ENCODE measurements at regions not wholly inside any gene's neighbourhood (a gene's known extent, or its start where the extent isn't known, plus 50 kb on each side); places are given as distances from the start of the nearest gene placed in this dataset.

- H3K9me3 ChIP-seq (ENCODE audit: control insufficient read depth in 1 of 2, insufficient read depth in 1 of 2, low read depth in 1 of 2, low read length in 2 of 2): peaks cover 0 to 5% of the 10 kb centered on the region in 2 experiments; a peak in 1 of 4 replicates
These were observed 123.7 kb downstream of the UFM1 start for GRCh38 chr13:38473305-38473704.

GRCh38 chr13:38477676-38478075 is 128.0 kb downstream of the UFM1 start:
- no TSS peak for BruUV-seq (replicated peaks)
- H3K36me3 ChIP-seq (ENCODE audit: control insufficient read depth in 1 of 2, insufficient read depth in 2 of 2, low read length in 2 of 2): no peaks in the 10 kb centered on the region
- CTCF ChIA-PET: no interaction called here

More at GRCh38 chr13:38473305-38473704, 123.7 kb downstream of the UFM1 start:
- H3K9me2 ChIP-seq (ENCODE audit: insufficient read depth): no peaks in the 10 kb centered on the region
- H3K4me3 ChIP-seq (replicated peaks in 1 of 2; ENCODE audit: low read depth in 1 of 2, low read length in 2 of 2): no peak overlapping the region
- RAD21 ChIA-PET (ENCODE audit: low non-redundant PET in 1 of 2, low total read pairs in 2 of 2, uncharacterized antibody in 2 of 2, unreplicated experiment in 2 of 2): no interaction called here
- intact Hi-C loops (cut with micrococcal nuclease): no loop called here
- DNase-seq (ENCODE audit: low read depth, low spot score): no peak
- CTCF ChIA-PET: no interaction called here
- no TSS peak for BruUV-seq (replicated peaks)
- H3K4me2 ChIP-seq (ENCODE audit: low read length): no peak overlapping the region
- no peaks in the 10 kb centered on the region for H3K79me2 ChIP-seq (ENCODE audit: insufficient read depth, low read length)
- no peak overlapping the region for H3K27ac ChIP-seq (ENCODE audit: low read depth, low read length)
- H3K36me3 ChIP-seq (ENCODE audit: control insufficient read depth in 1 of 2, insufficient read depth in 2 of 2, low read length in 2 of 2): no peaks in the 10 kb centered on the region
- H2AFZ ChIP-seq (ENCODE audit: low read depth, low read length, poor library complexity, severe bottlenecking): no peak overlapping the region
- no peak for ATAC-seq
- TF ChIP-seq CBX3 (IDR thresholded peaks at IDR 0.05; ENCODE audit: low read depth): no peak
- TF ChIP-seq ATF3 (IDR thresholded peaks at IDR 0.05): no peak
- no peak for TF ChIP-seq POLR2A (IDR thresholded peaks at IDR 0.05; ENCODE audit: borderline replicate concordance, extremely low read depth, insufficient read depth, insufficient read length)
- TF ChIP-seq TCF7L2 (IDR thresholded peaks at IDR 0.05; ENCODE audit: borderline replicate concordance, extremely low read depth, insufficient read depth, insufficient read length): no peak
- TF ChIP-seq EGR1 (IDR thresholded peaks at IDR 0.05; ENCODE audit: low read depth): no peak
- no peak for TF ChIP-seq ELF1 (IDR thresholded peaks at IDR 0.05; ENCODE audit: borderline replicate concordance, low read depth)
- no peak for TF ChIP-seq EZH2 (IDR thresholded peaks at IDR 0.05)
- no peak for TF ChIP-seq ZFX (IDR thresholded peaks at IDR 0.05)
- POLR2A ChIA-PET: no interaction called here
- no peaks in the 10 kb centered on the region for H3K27me3 ChIP-seq (ENCODE audit: insufficient read depth, low read length)
- no peaks in the 10 kb centered on the region for H4K20me1 ChIP-seq (ENCODE audit: insufficient read depth)
- H3K9ac ChIP-seq (ENCODE audit: low read length): no peak overlapping the region
- no peaks in the 10 kb centered on the region for H3K4me1 ChIP-seq (ENCODE audit: control insufficient read depth in 1 of 2, insufficient read depth in 2 of 2, low read length in 2 of 2)

More at GRCh38 chr13:38477676-38478075, 128.0 kb downstream of the UFM1 start:
- ChIA-PET RAD21 (ENCODE audit: low non-redundant PET in 1 of 2, low total read pairs in 2 of 2, uncharacterized antibody in 2 of 2, unreplicated experiment in 2 of 2) (no interaction called here), POLR2A (no interaction called here)
- ATAC-seq (no peak), DNase-seq (ENCODE audit: low read depth, low spot score) (no peak)
- Histone ChIP-seq H3K4me3 (replicated peaks in 1 of 2; ENCODE audit: low read depth in 1 of 2, low read length in 2 of 2) (no peak overlapping the region), H3K9me3 (ENCODE audit: control insufficient read depth in 1 of 2, insufficient read depth in 1 of 2, low read depth in 1 of 2, low read length in 2 of 2) (peaks cover 0 to 8% of the 10 kb centered on the region in 2 experiments; a peak in 1 of 4 replicates), H2AFZ (ENCODE audit: low read depth, low read length, poor library complexity, severe bottlenecking) (no peak overlapping the region), H3K4me2 (ENCODE audit: low read length) (no peak overlapping the region), H3K9ac (ENCODE audit: low read length) (no peak overlapping the region), H3K9me2 (ENCODE audit: insufficient read depth) (no peaks in the 10 kb centered on the region), H3K27me3 (ENCODE audit: insufficient read depth, low read length) (no peaks in the 10 kb centered on the region), H3K79me2 (ENCODE audit: insufficient read depth, low read length) (no peaks in the 10 kb centered on the region), H3K27ac (ENCODE audit: low read depth, low read length) (no peak overlapping the region), H3K4me1 (ENCODE audit: control insufficient read depth in 1 of 2, insufficient read depth in 2 of 2, low read length in 2 of 2) (no peaks in the 10 kb centered on the region), H4K20me1 (ENCODE audit: insufficient read depth) (no peaks in the 10 kb centered on the region)
- no peak for TF ChIP-seq ZBTB33 (IDR thresholded peaks at IDR 0.05; ENCODE audit: extremely low read depth, insufficient replicate concordance, low read length)
- intact Hi-C loops (cut with micrococcal nuclease): no loop called here

Data from HCT116 (cell line).